ENCODE measurements at regions not wholly inside any gene's neighbourhood (a gene's known extent, or its start where the extent isn't known, plus 50 kb on each side); places are given as distances from the start of the nearest gene placed in this dataset.

- no peak for DNase-seq
These were observed 64.7 kb upstream of the PROK2 start for GRCh38 chr3:71849681-71850080.

DNA sequence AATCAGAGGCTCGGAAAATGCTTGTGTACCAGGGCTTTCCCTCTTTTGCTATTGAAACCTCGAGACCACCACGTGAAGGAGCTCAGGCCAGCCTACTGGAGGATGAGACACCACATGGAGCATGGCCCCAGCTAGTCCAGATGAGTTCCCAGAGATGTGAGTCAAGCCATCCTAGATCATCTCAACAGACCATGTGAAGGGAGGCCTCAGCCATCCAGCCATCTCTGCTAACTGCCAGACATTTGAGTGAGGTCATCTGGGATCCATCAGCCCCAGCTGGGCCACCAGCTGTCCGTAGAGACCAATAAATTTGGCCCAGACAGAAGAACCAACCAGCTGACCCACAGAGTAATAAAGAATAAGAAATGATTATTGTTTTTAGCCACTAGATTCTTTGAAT, 62.8 kb upstream of the PROK2 start:
- no peak for DNase-seq

DNA sequence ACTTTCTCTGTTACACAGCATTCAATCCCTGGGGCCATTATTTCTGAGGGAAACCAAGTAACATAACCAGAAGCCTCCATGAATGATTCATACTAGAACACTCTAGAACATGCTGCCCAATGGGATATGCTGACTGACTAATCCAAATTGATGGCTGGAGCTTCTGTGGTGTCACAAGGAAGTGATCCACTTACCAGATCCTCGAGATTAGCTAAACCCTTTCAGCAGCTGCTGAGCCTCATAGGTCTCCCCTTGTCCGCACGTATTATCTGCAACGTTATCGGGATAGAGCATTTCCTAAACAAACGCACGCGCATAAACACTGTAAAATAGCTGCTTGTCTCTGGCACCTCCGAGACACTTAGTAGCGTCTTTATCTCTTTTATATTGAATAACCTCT, 61.2 kb upstream of the PROK2 start:
- no peak for DNase-seq

DNA sequence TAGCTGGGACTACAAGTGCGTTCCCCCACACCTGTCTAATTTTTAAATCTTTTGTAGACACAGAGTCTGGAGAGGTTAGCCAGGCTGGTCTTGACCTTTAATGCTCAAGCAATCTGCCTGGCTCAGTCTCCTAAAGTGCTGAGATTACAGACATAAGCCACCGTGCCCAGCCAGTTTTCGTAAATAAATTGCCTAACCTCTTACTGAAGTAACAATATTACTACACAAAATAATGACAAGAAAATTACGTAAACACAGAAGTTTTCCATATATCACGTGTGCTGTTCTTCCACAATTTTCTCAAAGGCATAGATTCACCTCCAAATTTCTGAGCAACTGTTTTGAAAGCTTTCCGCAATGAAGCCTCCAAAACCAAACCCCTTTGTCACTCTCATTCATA, 58.1 kb upstream of the PROK2 start:
- no peak for DNase-seq

- DNase-seq = no peak
These were observed 53.5 kb upstream of the PROK2 start for GRCh38 chr3:71838406-71838805.

All from CD4-positive, alpha-beta T cell treated with Interleukin-4 for 4 hours (primary cell).